ENCODE measurements at regions not wholly inside any gene's neighbourhood (a gene's known extent, or its start where the extent isn't known, plus 50 kb on each side); places are given as distances from the start of the nearest gene placed in this dataset.

- intact Hi-C loops (cut with DNase I): no loop called here
- Histone ChIP-seq H3K27me3 (no peaks in the 10 kb centered on the region), H3K27ac (no peak overlapping the region), H3K4me3 (no peak overlapping the region), H3K4me1 (ENCODE audit: insufficient read depth) (no peaks in the 10 kb centered on the region), H3K9me3 (peaks cover 0 to 4% of the 10 kb centered on the region in 2 donors), H3K36me3 (no peaks in the 10 kb centered on the region)
- TF ChIP-seq CTCF (IDR thresholded peaks at IDR 0.05) (no peak), POLR2A (IDR thresholded peaks at IDR 0.05) (no peak), EP300 (IDR thresholded peaks at IDR 0.05) (no peak)
- 88 to 97% (median 93%) methylated on average over 1 of the region's 1 CpG for WGBS, 3 donors
- DNase-seq: no peak
Observed at GRCh38 chr17:36833279-36833678, 104.0 kb upstream of the LHX1 start.

- DNase-seq: no peak
Observed at GRCh38 chr17:36835036-36835435, 102.2 kb upstream of the LHX1 start.

GRCh38 chr17:36837195-36837938, 99.9 kb upstream of the LHX1 start:
- TF ChIP-seq CTCF (IDR thresholded peaks at IDR 0.05) (no peak), EP300 (IDR thresholded peaks at IDR 0.05) (no peak), POLR2A (IDR thresholded peaks at IDR 0.05) (no peak)
- Histone ChIP-seq H3K9me3 (peaks cover 0 to 4% of the 10 kb centered on the region in 2 donors), H3K36me3 (no peaks in the 10 kb centered on the region), H3K4me1 (ENCODE audit: insufficient read depth) (no peaks in the 10 kb centered on the region), H3K27ac (no peak overlapping the region), H3K4me3 (no peak overlapping the region), H3K27me3 (no peaks in the 10 kb centered on the region)
- DNase-seq: no peak
- 44 to 52% (median 49%) methylated on average over 14 of the region's 14 CpGs for WGBS, 3 donors
- intact Hi-C loops (cut with DNase I): no loop called here

More at GRCh38 chr17:36835036-36835435, 102.2 kb upstream of the LHX1 start:
- no peaks in the 10 kb centered on the region for H3K4me1 ChIP-seq (ENCODE audit: insufficient read depth)
- H3K36me3 ChIP-seq: no peaks in the 10 kb centered on the region
- H3K9me3 ChIP-seq: peaks cover 0 to 4% of the 10 kb centered on the region in 2 donors
- intact Hi-C loops (cut with DNase I): no loop called here
- no peaks in the 10 kb centered on the region for H3K27me3 ChIP-seq
- no peak overlapping the region for H3K27ac ChIP-seq
- 69 to 88% (median 73%) methylated on average over 4 of the region's 4 CpGs for WGBS, 3 donors
- H3K4me3 ChIP-seq: no peak overlapping the region
- TF ChIP-seq EP300 (IDR thresholded peaks at IDR 0.05): no peak

DNA sequence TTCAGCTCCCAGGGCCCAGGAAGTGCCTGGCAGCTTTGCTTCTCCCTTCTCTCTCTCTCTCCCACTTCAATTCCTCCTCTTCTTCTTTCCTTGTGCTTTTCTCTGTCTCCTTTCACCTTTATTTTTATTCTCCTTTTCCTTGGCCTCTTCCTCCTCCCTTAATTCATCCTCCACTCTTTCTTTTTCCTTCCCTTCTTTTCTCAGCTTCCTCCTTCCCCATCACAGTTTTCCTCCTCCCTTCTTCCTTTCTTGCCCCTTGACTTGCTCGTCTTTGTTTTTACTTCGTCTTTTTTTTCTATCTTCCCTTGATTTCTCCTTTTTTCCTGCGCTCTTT, 99.4 kb upstream of the LHX1 start:
- no peak overlapping the region for H3K4me3 ChIP-seq
- no peak for TF ChIP-seq EP300 (IDR thresholded peaks at IDR 0.05)
- no peak for TF ChIP-seq POLR2A (IDR thresholded peaks at IDR 0.05)
- DNase-seq: no peak
- H3K36me3 ChIP-seq: no peaks in the 10 kb centered on the region
- H3K4me1 ChIP-seq (ENCODE audit: insufficient read depth): no peaks in the 10 kb centered on the region
- no peaks in the 10 kb centered on the region for H3K27me3 ChIP-seq
- whole genome bisulfite sequencing, 3 donors: 69 to 73% (median 70%) methylated on average over 3 of the region's 3 CpGs
- intact Hi-C loops (cut with DNase I): no loop called here
- no peak overlapping the region for H3K27ac ChIP-seq
- peaks cover 0 to 4% of the 10 kb centered on the region in 2 donors for H3K9me3 ChIP-seq

- Histone ChIP-seq H3K4me3 (no peak overlapping the region), H3K27ac (no peak overlapping the region), H3K4me1 (ENCODE audit: insufficient read depth) (no peaks in the 10 kb centered on the region), H3K9me3 (no peaks in the 10 kb centered on the region), H3K27me3 (no peaks in the 10 kb centered on the region), H3K36me3 (no peaks in the 10 kb centered on the region)
- DNase-seq: no peak
- 10 to 22% (median 12%) methylated on average over 5 of the region's 5 CpGs for WGBS, 3 donors
- TF ChIP-seq CTCF (IDR thresholded peaks at IDR 0.05) (no peak), POLR2A (IDR thresholded peaks at IDR 0.05) (no peak), EP300 (IDR thresholded peaks at IDR 0.05) (no peak)
- intact Hi-C loops (cut with DNase I): no loop called here
Observed at GRCh38 chr17:36839256-36839655, 98.0 kb upstream of the LHX1 start.
